AG04449 (cell line): ENCODE measurements at regions not wholly inside any gene's neighbourhood (a gene's known extent, or its start where the extent isn't known, plus 50 kb on each side); places are given as distances from the start of the nearest gene placed in this dataset.
"Not testable (repeated sequence)": the region's sequence is repeated elsewhere in the genome, so short reads cannot be mapped to it uniquely, and the experiment has no call there.

Experiments
- CTCF ChIA-PET: fragments of 350-600 bp; formaldehyde crosslinking; extraction: SDS; loops from one replicate; lab custom pipeline; 2021; ENCODE audit warnings: antibody characterized with exemption; lab: Yijun Ruan, JAX
- POLR2A ChIA-PET: fragments of 400-600, 350-600 bp; formaldehyde crosslinking; extraction: SDS; loops from one replicate; lab custom pipeline; 2020; ENCODE audit warnings: antibody characterized with exemption, inconsistent platforms; lab: Yijun Ruan, JAX
- DNase-seq: peaks from one replicate; pipeline ENCODE4 v3.0.0-alpha.2; 2010; ENCODE audit warnings: low read depth, low spot score
- H3K4me3 ChIP-seq: 2 replicates; pipeline ENCODE4 v1.5.1; 2011; ENCODE audit warnings: low read depth, mild to moderate bottlenecking, control low read depth, low read length
- CTCF ChIP-seq: IDR thresholded peaks from one replicate; pipeline ENCODE4 v1.5.1; 2011; ENCODE audit warnings: mild to moderate bottlenecking, moderate library complexity, low read length, control low read depth, inconsistent platforms; ENCODE audit not compliant: insufficient read depth; ENCODE audit errors: missing control alignments

- no peak for DNase-seq
- ChIA-PET POLR2A (no interaction called here), CTCF (no interaction called here)
- no peak for TF ChIP-seq CTCF
- H3K4me3 ChIP-seq, result no peak overlapping the region
Measured at GRCh38 chr13:78045916-78046315, 127.3 kb upstream of the EDNRB start.

GRCh38 chr13:78041366-78041765 is 122.7 kb upstream of the EDNRB start:
- DNase-seq, POLR2A ChIA-PET, CTCF ChIA-PET, H3K4me3 ChIP-seq: not testable (repeated sequence)

- ChIA-PET POLR2A (no interaction called here), CTCF (no interaction called here)
- H3K4me3 ChIP-seq, result no peak overlapping the region
- no peak for DNase-seq
- no peak for TF ChIP-seq CTCF
Measured at GRCh38 chr13:78040205-78040830, 121.7 kb upstream of the EDNRB start.

- CTCF ChIA-PET, result no interaction called here
- no peak overlapping the region for H3K4me3 ChIP-seq
Measured at GRCh38 chr13:78036841-78037240, 118.2 kb upstream of the EDNRB start.

GRCh38 chr13:78035500-78035899 is 116.9 kb upstream of the EDNRB start:
- ChIA-PET POLR2A (no interaction called here), CTCF (no interaction called here)
- no peak overlapping the region for H3K4me3 ChIP-seq
- TF ChIP-seq CTCF, result no peak
- DNase-seq, result no peak

More at GRCh38 chr13:78036841-78037240, 118.2 kb upstream of the EDNRB start:
- POLR2A ChIA-PET, result no interaction called here
- no peak for DNase-seq
- TF ChIP-seq CTCF, result no peak

GRCh38 chr13:78033509-78033908 is 114.9 kb upstream of the EDNRB start:
- ChIA-PET POLR2A (no interaction called here), CTCF (no interaction called here)
- TF ChIP-seq CTCF, result no peak
- no peak for DNase-seq
- H3K4me3 ChIP-seq, result no peak overlapping the region

GRCh38 chr13:78032132-78032531 is 113.5 kb upstream of the EDNRB start:
- POLR2A ChIA-PET, result no interaction called here

More at GRCh38 chr13:78032132-78032531, 113.5 kb upstream of the EDNRB start:
- CTCF ChIA-PET, result no interaction called here
- H3K4me3 ChIP-seq, result no peak overlapping the region
- no peak for TF ChIP-seq CTCF
- no peak for DNase-seq
